Activated CD4-positive, alpha-beta memory T cell treated with anti-CD3 and anti-CD28 coated beads for 36 hours (primary cell): ENCODE measurements at regions not wholly inside any gene's neighbourhood (a gene's known extent, or its start where the extent isn't known, plus 50 kb on each side); places are given as distances from the start of the nearest gene placed in this dataset.

Experiments
- CTCF ChIA-PET: fragments of 350-600 bp; sonication (Branson Sonifier 250); formaldehyde crosslinking; loops from one replicate; lab custom pipeline; 2021; ENCODE audit warnings: antibody characterized with exemption, inconsistent platforms; lab: Charles Lee
- POLR2A ChIA-PET: fragments of 350-600 bp; sonication (Branson Sonifier 250); formaldehyde crosslinking; loops from one replicate; lab custom pipeline; 2021; ENCODE audit warnings: antibody characterized with exemption; lab: Charles Lee
- DNase-seq: peaks from one replicate; pipeline ENCODE4 v3.0.0-alpha.2; 2020
- H3K27ac Mint-ChIP-seq: one replicate; pipeline ENCODE4 v1.8.0; 2021; ENCODE audit warnings: mixed read lengths
- H3K27me3 Mint-ChIP-seq: one replicate; pipeline ENCODE4 v1.8.0; 2021; ENCODE audit warnings: mixed read lengths
- H3K36me3 Mint-ChIP-seq: one replicate; pipeline ENCODE4 v1.8.0; 2021; ENCODE audit warnings: mixed read lengths
- H3K4me1 Mint-ChIP-seq: one replicate; pipeline ENCODE4 v1.8.0; 2021; ENCODE audit warnings: low read depth, mixed read lengths
- H3K4me3 Mint-ChIP-seq: one replicate; pipeline ENCODE4 v1.8.0; 2021; ENCODE audit warnings: mild to moderate bottlenecking, mixed read lengths
- H3K9me3 Mint-ChIP-seq: one replicate; pipeline ENCODE4 v1.8.0; 2021; ENCODE audit warnings: mixed read lengths
- intact Hi-C: fragments of 100-400 bp; cut with micrococcal nuclease; formaldehyde crosslinking; loops from one replicate; pipeline ENCODE4 v1.15.1; 2023

- H3K36me3 Mint-ChIP-seq = no peaks in the 10 kb centered on the region
- peaks cover 2% of the 10 kb centered on the region for H3K4me1 Mint-ChIP-seq
- H3K27ac Mint-ChIP-seq = no peak overlapping the region
- POLR2A ChIA-PET = no interaction called here
- H3K27me3 Mint-ChIP-seq = peaks cover 14% of the 10 kb centered on the region
- no peaks in the 10 kb centered on the region for H3K9me3 Mint-ChIP-seq
- no peak overlapping the region for H3K4me3 Mint-ChIP-seq
- CTCF ChIA-PET = no interaction called here
- intact Hi-C loops = no loop called here
- no peak for DNase-seq
Observed at GRCh38 chr12:125283521-125283920, 218.3 kb downstream of the AACS start.

GRCh38 chr12:125284087-125284486 lies 218.9 kb downstream of the AACS start:
- H3K4me3 Mint-ChIP-seq = no peak overlapping the region
- H3K27ac Mint-ChIP-seq = no peak overlapping the region
- POLR2A ChIA-PET = no interaction called here
- DNase-seq = no peak
- H3K36me3 Mint-ChIP-seq = no peaks in the 10 kb centered on the region
- intact Hi-C loops = no loop called here
- H3K27me3 Mint-ChIP-seq = peaks cover 14% of the 10 kb centered on the region
- H3K4me1 Mint-ChIP-seq = peaks cover 2% of the 10 kb centered on the region
- no peaks in the 10 kb centered on the region for H3K9me3 Mint-ChIP-seq
- CTCF ChIA-PET = no interaction called here

- H3K9me3 Mint-ChIP-seq = no peaks in the 10 kb centered on the region
- DNase-seq = no peak
- H3K36me3 Mint-ChIP-seq = no peaks in the 10 kb centered on the region
- POLR2A ChIA-PET = no interaction called here
- CTCF ChIA-PET = no interaction called here
- H3K27me3 Mint-ChIP-seq = peaks cover 9% of the 10 kb centered on the region
- H3K4me1 Mint-ChIP-seq = peaks cover 2% of the 10 kb centered on the region
- no peak overlapping the region for H3K27ac Mint-ChIP-seq
- intact Hi-C loops = no loop called here
- H3K4me3 Mint-ChIP-seq = no peak overlapping the region
Observed at GRCh38 chr12:125284945-125285685, 219.9 kb downstream of the AACS start.

- Mint-ChIP-seq H3K4me3 (no peak overlapping the region), H3K27me3 (peaks cover 2% of the 10 kb centered on the region), H3K36me3 (no peaks in the 10 kb centered on the region), H3K9me3 (no peaks in the 10 kb centered on the region), H3K27ac (no peak overlapping the region), H3K4me1 (peaks cover 2% of the 10 kb centered on the region)
- DNase-seq = no peak
- ChIA-PET POLR2A (no interaction called here), CTCF (no interaction called here)
- intact Hi-C loops = no loop called here
Observed at GRCh38 chr12:125286005-125286727, 220.9 kb downstream of the AACS start.

GRCh38 chr12:125287155-125287847 lies 222.1 kb downstream of the AACS start:
- POLR2A ChIA-PET = no interaction called here
- Mint-ChIP-seq H3K27ac (no peak overlapping the region), H3K4me3 (no peak overlapping the region), H3K27me3 (peaks cover 2% of the 10 kb centered on the region), H3K36me3 (no peaks in the 10 kb centered on the region), H3K4me1 (peaks cover 2% of the 10 kb centered on the region), H3K9me3 (no peaks in the 10 kb centered on the region)
- no peak for DNase-seq
- CTCF ChIA-PET = interaction anchor here (0.6 kb wide), 1 partner anchor 104 kb away, joined by 3 read pairs; no protein-coding TSS in a partner anchor
- intact Hi-C loops = no loop called here

- intact Hi-C loops = no loop called here
- Mint-ChIP-seq H3K36me3 (no peaks in the 10 kb centered on the region), H3K4me3 (no peak overlapping the region), H3K27me3 (peaks cover 2% of the 10 kb centered on the region), H3K9me3 (peaks cover 5% of the 10 kb centered on the region), H3K4me1 (peaks cover 2% of the 10 kb centered on the region), H3K27ac (no peak overlapping the region)
- CTCF ChIA-PET = no interaction called here
- DNase-seq = no peak
- POLR2A ChIA-PET = no interaction called here
Observed at GRCh38 chr12:125288931-125289928, 224.0 kb downstream of the AACS start.

- ChIA-PET CTCF (no interaction called here), POLR2A (no interaction called here)
- intact Hi-C loops = no loop called here
- Mint-ChIP-seq H3K4me1 (peaks cover 2% of the 10 kb centered on the region), H3K27ac (no peak overlapping the region), H3K4me3 (no peak overlapping the region), H3K36me3 (no peaks in the 10 kb centered on the region), H3K27me3 (peaks cover 2% of the 10 kb centered on the region), H3K9me3 (peaks cover 5% of the 10 kb centered on the region)
- DNase-seq = no peak
Observed at GRCh38 chr12:125289970-125290369, 224.7 kb downstream of the AACS start.

- H3K36me3 Mint-ChIP-seq = no peaks in the 10 kb centered on the region
- H3K27ac Mint-ChIP-seq = no peak overlapping the region
- POLR2A ChIA-PET = no interaction called here
- no peaks in the 10 kb centered on the region for H3K27me3 Mint-ChIP-seq
- H3K4me1 Mint-ChIP-seq = no peaks in the 10 kb centered on the region
- CTCF ChIA-PET = no interaction called here
- no peak for DNase-seq
- intact Hi-C loops = no loop called here
- no peak overlapping the region for H3K4me3 Mint-ChIP-seq
- peaks cover 5% of the 10 kb centered on the region for H3K9me3 Mint-ChIP-seq
Observed at GRCh38 chr12:125292700-125293099, 227.5 kb downstream of the AACS start.

- H3K9me3 Mint-ChIP-seq = peaks cover 5% of the 10 kb centered on the region
- ChIA-PET CTCF (no interaction called here), POLR2A (no interaction called here)
- intact Hi-C loops = no loop called here
- H3K27me3 Mint-ChIP-seq = no peaks in the 10 kb centered on the region
- H3K4me3 Mint-ChIP-seq = no peak overlapping the region
- H3K27ac Mint-ChIP-seq = no peak overlapping the region
- DNase-seq = no peak
- H3K36me3 Mint-ChIP-seq = no peaks in the 10 kb centered on the region
- no peaks in the 10 kb centered on the region for H3K4me1 Mint-ChIP-seq
Observed at GRCh38 chr12:125295550-125295949, 230.3 kb downstream of the AACS start.

- CTCF ChIA-PET = no interaction called here
- Mint-ChIP-seq H3K4me3 (no peak overlapping the region), H3K27ac (no peak overlapping the region), H3K36me3 (no peaks in the 10 kb centered on the region), H3K4me1 (no peaks in the 10 kb centered on the region), H3K27me3 (no peaks in the 10 kb centered on the region), H3K9me3 (peaks cover 5% of the 10 kb centered on the region)
- DNase-seq = no peak
- intact Hi-C loops = no loop called here
- POLR2A ChIA-PET = no interaction called here
Observed at GRCh38 chr12:125296701-125297100, 231.5 kb downstream of the AACS start.

- ChIA-PET POLR2A (no interaction called here), CTCF (no interaction called here)
- no peak for DNase-seq
- Mint-ChIP-seq H3K27me3 (no peaks in the 10 kb centered on the region), H3K36me3 (no peaks in the 10 kb centered on the region), H3K4me1 (no peaks in the 10 kb centered on the region), H3K27ac (no peak overlapping the region), H3K4me3 (no peak overlapping the region), H3K9me3 (no peaks in the 10 kb centered on the region)
- intact Hi-C loops = no loop called here
Observed at GRCh38 chr12:125299840-125300239, 234.6 kb downstream of the AACS start.

- Mint-ChIP-seq H3K36me3 (no peaks in the 10 kb centered on the region), H3K27me3 (no peaks in the 10 kb centered on the region), H3K4me3 (no peak overlapping the region), H3K9me3 (no peaks in the 10 kb centered on the region), H3K27ac (no peak overlapping the region), H3K4me1 (no peaks in the 10 kb centered on the region)
- intact Hi-C loops = no loop called here
- DNase-seq = no peak
- CTCF ChIA-PET = no interaction called here
- POLR2A ChIA-PET = no interaction called here
Observed at GRCh38 chr12:125300249-125300648, 235.0 kb downstream of the AACS start.
